8988T (cell line): ENCODE measurements at regions not wholly inside any gene's neighbourhood (a gene's known extent, or its start where the extent isn't known, plus 50 kb on each side); places are given as distances from the start of the nearest gene placed in this dataset.

Experiments used
- DNase-seq: peaks from one replicate; pipeline ENCODE4 v3.0.0; 2011

- no peak for DNase-seq
Observed at GRCh38 chr12:127703026-127703425, 563.9 kb upstream of the TMEM132C start.

- no peak for DNase-seq
Observed at GRCh38 chr12:127711108-127711507, 555.9 kb upstream of the TMEM132C start.

- no peak for DNase-seq
Observed at GRCh38 chr12:127712561-127712960, 554.4 kb upstream of the TMEM132C start.

- DNase-seq: no peak
Observed at GRCh38 chr12:127716166-127716565, 550.8 kb upstream of the TMEM132C start.

GRCh38 chr12:127717278-127717677 is 549.7 kb upstream of the TMEM132C start:
- no peak for DNase-seq

GRCh38 chr12:127720334-127720733 is 546.6 kb upstream of the TMEM132C start:
- DNase-seq: no peak

- DNase-seq: no peak
Observed at GRCh38 chr12:127722611-127723010, 544.4 kb upstream of the TMEM132C start.

- DNase-seq: no peak
Observed at GRCh38 chr12:127723251-127723650, 543.7 kb upstream of the TMEM132C start.

- no peak for DNase-seq
Observed at GRCh38 chr12:127726671-127727315, 540.2 kb upstream of the TMEM132C start.

- DNase-seq: no peak
Observed at GRCh38 chr12:127728285-127728684, 538.7 kb upstream of the TMEM132C start.

- DNase-seq: no peak
Observed at GRCh38 chr12:127728729-127729128, 538.2 kb upstream of the TMEM132C start.

GRCh38 chr12:127729381-127729780 is 537.6 kb upstream of the TMEM132C start:
- no peak for DNase-seq

- DNase-seq: no peak
Observed at GRCh38 chr12:127731657-127732056, 535.3 kb upstream of the TMEM132C start.

- no peak for DNase-seq
Observed at GRCh38 chr12:127742231-127742630, 524.7 kb upstream of the TMEM132C start.

- no peak for DNase-seq
Observed at GRCh38 chr12:127745469-127746212, 521.3 kb upstream of the TMEM132C start.

- DNase-seq: no peak
Observed at GRCh38 chr12:127749416-127749815, 517.6 kb upstream of the TMEM132C start.

- no peak for DNase-seq
Observed at GRCh38 chr12:127750076-127750840, 516.7 kb upstream of the TMEM132C start.

GRCh38 chr12:127752802-127753201 is 514.2 kb upstream of the TMEM132C start:
- DNase-seq: no peak

- DNase-seq: no peak
Observed at GRCh38 chr12:127760357-127760756, 506.6 kb upstream of the TMEM132C start.

GRCh38 chr12:127760996-127761395 is 506.0 kb upstream of the TMEM132C start:
- no peak for DNase-seq

GRCh38 chr12:127761880-127762279 is 505.1 kb upstream of the TMEM132C start:
- DNase-seq: no peak

GRCh38 chr12:127767656-127768055 is 499.3 kb upstream of the TMEM132C start:
- DNase-seq: no peak

- DNase-seq: no peak
Observed at GRCh38 chr12:127770118-127770517, 496.9 kb upstream of the TMEM132C start.

GRCh38 chr12:127771546-127771945 is 495.4 kb upstream of the TMEM132C start:
- DNase-seq: no peak
